ENCODE measurements at regions not wholly inside any gene's neighbourhood (a gene's known extent, or its start where the extent isn't known, plus 50 kb on each side); places are given as distances from the start of the nearest gene placed in this dataset.
"Not testable (repeated sequence)": the region's sequence is repeated elsewhere in the genome, so short reads cannot be mapped to it uniquely, and the experiment has no call there.

- no peak for DNase-seq (ENCODE audit: low spot score)
Measured at GRCh38 chrX:74065831-74066390, 213.4 kb upstream of the XIST start.

- no peak for DNase-seq (ENCODE audit: low spot score)
Measured at GRCh38 chrX:74063426-74064155, 211.1 kb upstream of the XIST start.

DNA sequence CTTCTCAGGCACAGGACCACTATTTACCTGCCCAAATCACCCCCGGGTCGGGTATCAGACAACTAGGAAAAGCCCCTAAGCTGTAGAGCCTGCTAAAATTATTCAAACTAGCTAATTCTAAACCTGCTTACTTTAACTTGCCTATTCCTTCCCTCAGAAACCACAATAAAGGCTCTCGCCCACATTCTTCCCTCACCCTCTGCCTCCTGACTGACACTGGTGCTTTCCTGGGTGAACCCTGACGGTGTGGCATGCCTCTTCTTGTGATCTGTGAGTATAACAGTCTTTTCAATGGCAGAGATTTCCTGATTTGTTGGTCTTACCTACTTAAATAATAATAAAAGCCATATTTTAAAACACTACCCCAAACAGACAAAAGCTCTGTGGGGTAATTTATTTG is 209.4 kb upstream of the XIST start:
- no peak for DNase-seq (ENCODE audit: low spot score)

DNA sequence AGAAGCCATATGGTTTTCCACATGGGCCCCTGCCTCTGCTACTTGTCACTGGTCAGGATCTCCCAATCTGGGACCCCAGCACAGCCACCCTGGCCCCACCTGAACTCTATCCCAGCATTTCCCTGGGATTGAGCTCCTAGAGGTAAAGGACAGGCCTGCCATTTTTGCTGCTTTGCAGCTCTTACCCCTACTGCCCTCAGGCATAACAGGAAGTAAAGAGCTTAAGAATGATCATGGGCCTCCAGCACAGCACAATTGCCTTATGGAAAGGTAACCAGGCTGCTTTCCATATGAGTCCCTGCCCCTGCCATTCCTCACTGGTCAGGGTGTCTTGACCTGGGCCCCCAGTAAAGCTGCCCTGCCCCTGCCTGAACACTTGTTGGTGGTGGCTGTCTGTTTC is 196.6 kb upstream of the XIST start:
- no peak for DNase-seq (ENCODE audit: low spot score)

- not testable (repeated sequence) for DNase-seq (ENCODE audit: low spot score)
Measured at GRCh38 chrX:74034066-74034465, 181.6 kb upstream of the XIST start.

DNA sequence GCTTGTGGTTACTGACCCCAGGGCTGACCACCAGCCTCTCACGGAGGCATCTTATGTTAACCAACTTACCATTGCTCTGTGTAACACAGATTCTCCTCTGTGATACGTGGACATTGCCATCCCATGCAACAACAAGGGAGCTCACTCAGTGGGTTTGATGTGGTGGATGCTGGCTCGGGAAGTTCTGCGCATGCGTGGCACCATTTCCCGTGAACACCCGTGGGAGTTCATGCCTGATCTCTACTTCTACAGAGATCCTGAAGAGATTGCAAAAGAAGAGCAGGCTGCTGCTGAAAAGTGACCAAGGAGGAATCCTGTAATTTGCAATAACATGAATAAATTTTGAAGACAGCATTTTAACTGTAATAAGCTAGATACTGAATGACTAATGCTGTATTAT is 179.0 kb upstream of the XIST start:
- DNase-seq (ENCODE audit: low spot score) = not testable (repeated sequence)

GRCh38 chrX:74030766-74031165 is 178.3 kb upstream of the XIST start:
- not testable (repeated sequence) for DNase-seq (ENCODE audit: low spot score)

- DNase-seq (ENCODE audit: low spot score) = not testable (repeated sequence)
Measured at GRCh38 chrX:74025145-74025544, 172.6 kb upstream of the XIST start.

GRCh38 chrX:74023203-74023602 is 170.7 kb upstream of the XIST start:
- DNase-seq (ENCODE audit: low spot score) = no peak

GRCh38 chrX:74018253-74018652 is 165.7 kb upstream of the XIST start:
- DNase-seq (ENCODE audit: low spot score) = no peak

GRCh38 chrX:74015379-74016019 is 163.0 kb upstream of the XIST start:
- DNase-seq (ENCODE audit: low spot score) = peak; percentile 72

GRCh38 chrX:74009041-74009440 is 156.5 kb upstream of the XIST start:
- no peak for DNase-seq (ENCODE audit: low spot score)

DNA sequence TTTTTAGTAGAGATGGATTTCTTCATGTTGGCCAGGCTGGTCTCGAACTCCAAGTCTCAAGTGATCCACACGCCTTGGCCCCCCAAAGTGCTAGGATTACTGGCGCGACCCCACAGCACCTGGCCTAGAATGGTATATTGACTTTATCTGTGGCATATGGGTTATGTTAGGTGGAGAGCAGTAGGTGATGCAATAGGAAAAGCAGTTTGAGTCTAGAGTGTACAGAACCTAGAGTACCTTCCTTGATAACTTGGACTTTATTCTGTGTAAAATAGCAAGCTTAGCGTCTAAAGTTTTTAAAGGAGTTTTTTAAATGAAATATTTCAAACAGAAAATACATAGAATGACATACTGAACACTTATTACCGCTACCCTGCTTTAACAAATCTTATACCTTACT is 139.5 kb upstream of the XIST start:
- no peak for DNase-seq (ENCODE audit: low spot score)

- no peak for DNase-seq (ENCODE audit: low spot score)
Measured at GRCh38 chrX:73987166-73987565, 134.7 kb upstream of the XIST start.

DNA sequence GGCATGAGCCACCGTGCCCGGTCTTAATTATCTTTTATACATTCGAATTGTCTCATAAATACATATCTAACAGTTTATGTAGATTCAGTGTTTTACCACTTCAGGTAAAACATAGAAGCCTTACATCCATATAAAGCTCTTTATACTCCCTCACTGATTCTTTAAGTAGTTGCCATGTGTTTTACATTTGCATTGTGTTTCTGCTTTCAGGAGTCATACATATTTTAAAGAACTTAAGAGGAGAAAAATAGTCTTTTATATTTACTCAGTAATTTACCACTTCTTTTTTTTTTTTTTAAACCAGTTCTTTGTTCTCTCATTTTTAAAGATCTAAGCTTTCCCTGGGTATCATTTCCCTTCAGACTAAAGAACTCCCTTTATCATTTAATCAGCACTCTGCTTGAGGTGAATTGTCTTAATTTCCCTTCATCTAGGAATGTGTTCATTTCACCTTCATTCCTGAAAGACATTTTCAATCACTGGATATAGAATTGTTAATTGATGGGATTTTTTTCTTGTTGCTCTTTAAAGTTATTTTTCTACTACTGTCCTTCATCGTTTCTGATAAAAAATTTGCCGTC is 127.1 kb upstream of the XIST start:
- DNase-seq (ENCODE audit: low spot score) = no peak

DNA sequence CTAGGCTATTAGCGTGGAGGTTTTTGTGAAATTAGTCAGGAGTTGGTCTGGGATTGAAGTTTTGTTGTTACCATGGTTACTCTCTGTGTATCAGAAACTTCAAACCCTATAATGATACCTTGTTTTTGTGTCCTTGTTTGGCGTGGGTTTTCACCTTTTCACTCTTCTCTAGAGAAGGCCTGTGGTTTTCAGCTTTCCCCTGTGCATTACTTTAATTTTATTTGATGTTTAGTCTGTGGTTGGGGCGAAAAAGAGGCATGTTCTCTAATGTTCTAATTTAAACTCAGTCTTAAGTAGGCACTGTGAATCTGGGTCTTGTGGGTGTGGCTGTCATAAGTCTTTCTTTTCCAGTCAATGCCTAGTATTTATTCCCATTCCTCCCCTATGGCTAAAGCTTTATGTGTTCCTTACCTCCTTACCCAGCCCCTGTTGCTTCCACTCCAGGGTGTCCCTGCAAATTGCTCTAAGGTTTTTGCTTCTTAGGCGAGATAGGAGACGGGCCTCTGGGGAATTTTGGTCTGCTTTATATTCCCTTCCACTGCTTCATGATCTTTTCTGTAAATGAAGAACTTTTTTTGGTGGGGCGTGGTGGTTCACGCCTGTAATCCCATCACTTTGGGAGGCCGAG is 125.1 kb upstream of the XIST start:
- DNase-seq (ENCODE audit: low spot score) = no peak

DNA sequence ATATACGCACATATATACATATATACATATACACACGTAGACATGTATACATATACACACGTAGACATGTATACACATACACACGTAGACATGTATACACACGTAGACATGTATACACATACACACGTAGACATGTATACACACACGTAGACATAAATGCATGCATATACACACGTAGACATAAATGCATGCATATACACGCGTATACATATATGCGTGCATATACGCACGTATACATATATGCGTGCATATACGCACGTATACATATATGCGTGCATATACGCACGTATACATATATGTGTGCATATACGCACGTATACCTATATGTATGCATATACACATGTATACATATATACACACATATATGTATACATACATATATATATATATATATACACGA is 114.9 kb upstream of the XIST start:
- DNase-seq (ENCODE audit: low spot score) = not testable (repeated sequence)

DNA sequence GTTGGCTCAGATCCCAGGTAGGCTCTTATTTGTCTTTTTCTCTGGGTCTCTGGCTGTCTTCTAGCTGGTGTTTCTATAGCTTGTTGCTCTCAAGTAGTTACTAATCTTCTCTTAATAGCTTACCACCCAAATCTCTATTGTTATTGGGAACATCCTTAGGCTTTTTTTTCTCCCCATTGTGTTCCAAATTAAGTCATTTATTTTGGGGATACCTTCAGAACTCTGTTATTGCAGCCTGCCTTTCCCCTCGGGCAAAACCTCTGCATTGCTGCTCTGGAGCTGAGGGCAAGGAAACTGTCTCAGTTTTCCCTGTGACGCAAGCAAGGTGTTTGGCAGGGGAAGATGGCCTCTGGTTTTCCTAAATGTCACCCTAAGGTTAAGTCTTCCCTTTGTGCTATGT is 113.3 kb upstream of the XIST start:
- no peak for DNase-seq (ENCODE audit: low spot score)

GRCh38 chrX:73964579-73964978 is 112.1 kb upstream of the XIST start:
- DNase-seq (ENCODE audit: low spot score) = no peak

DNA sequence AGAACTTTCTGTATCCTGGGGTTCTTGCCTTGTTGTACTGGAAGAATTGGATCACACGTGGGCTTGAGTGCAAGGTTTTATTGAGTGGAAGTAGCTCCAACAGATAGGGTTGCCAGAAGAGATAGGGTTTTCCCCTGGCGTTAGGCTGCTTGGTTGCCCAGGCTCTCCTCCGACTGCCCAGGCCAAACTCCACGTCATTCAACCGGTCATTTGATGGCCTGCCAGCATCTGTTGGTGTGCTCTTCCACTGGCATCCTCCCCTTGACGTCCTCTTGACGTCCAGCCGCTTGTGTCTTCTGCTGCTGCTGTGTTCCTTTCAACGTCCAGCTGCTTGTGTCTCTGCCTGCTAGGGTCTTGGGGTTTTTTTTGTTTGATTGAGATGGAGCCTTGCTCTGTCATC is 111.2 kb upstream of the XIST start:
- DNase-seq (ENCODE audit: low spot score) = no peak

GRCh38 chrX:73962948-73963347 is 110.4 kb upstream of the XIST start:
- no peak for DNase-seq (ENCODE audit: low spot score)

DNA sequence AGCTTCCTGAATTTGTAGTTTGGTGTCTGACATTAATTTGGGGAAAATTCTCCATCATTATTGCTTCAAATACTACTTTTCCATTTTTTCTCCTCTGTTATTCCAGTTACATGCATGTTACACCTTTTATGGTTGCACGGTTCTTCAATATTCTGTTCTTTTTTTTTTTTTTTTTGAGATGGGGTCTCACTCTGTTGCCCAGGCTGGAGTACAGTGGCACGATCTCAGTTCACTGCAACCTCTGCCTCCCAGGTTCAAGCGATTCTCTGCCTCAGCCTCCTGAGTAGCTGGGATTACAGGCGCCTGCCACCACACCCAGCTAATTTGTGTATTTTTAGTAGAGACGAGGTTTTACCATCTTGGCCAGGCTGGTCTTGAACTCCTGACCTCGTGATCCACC is 109.4 kb upstream of the XIST start:
- not testable (repeated sequence) for DNase-seq (ENCODE audit: low spot score)

GRCh38 chrX:73944563-73944908 is 92.0 kb upstream of the XIST start:
- DNase-seq (ENCODE audit: low spot score) = no peak

All from hematopoietic multipotent progenitor cell treated with erythropoietin and hydrocortisone succinate and interleukin-3 and kit ligand, for 17 days (in vitro differentiated cells).